Esophagus squamous epithelium (tissue), 5 donors: ENCODE measurements at regions not wholly inside any gene's neighbourhood (a gene's known extent, or its start where the extent isn't known, plus 50 kb on each side); places are given as distances from the start of the nearest gene placed in this dataset.

Source experiments
- DNase-seq: peaks from one replicate; lab custom pipeline; 2025; lab: John Stamatoyannopoulos, UW
- H3K27ac ChIP-seq, 4 donors: fragments of 200-600 bp; sonication (generic); one replicate each; pipeline ENCODE4 v1.5.1; 2016 to 2019; ENCODE audit warnings: mild to moderate bottlenecking in 1 of 4
- H3K27me3 ChIP-seq, 4 donors: fragments of 200-600 bp; sonication (generic); 1 replicate in 3 of 4; 2 replicates in 1 of 4; pipeline versions ENCODE4 v1.5.1 to v1.6.0; 2017 to 2021; ENCODE audit warnings: antibody characterized with exemption in 1 of 4
- H3K36me3 ChIP-seq, 3 donors: fragments of 200-600 bp; sonication (generic); one replicate each; pipeline ENCODE4 v1.5.1; 2016 to 2019
- H3K4me1 ChIP-seq, 3 donors: fragments of 200-600 bp; sonication (generic); one replicate each; pipeline ENCODE4 v1.5.1; 2017 to 2019
- H3K4me3 ChIP-seq, 4 donors: fragments of 200-600 bp; sonication (generic); 1 replicate in 3 of 4; 2 replicates in 1 of 4; pipeline ENCODE4 v1.5.1; 2016 to 2019; ENCODE audit warnings: mild to moderate bottlenecking in 2 of 4, moderate library complexity in 1 of 4
- H3K9me3 ChIP-seq, 3 donors: fragments of 200-600 bp; sonication (generic); one replicate each; pipeline ENCODE4 v1.5.1; 2016 to 2019
- CTCF ChIP-seq, 6 experiments: fragments of 450-650 bp in 4 of 6; fragments of 200-600 bp in 2 of 6; sonication (generic) in 2 of 6; IDR thresholded peaks; one replicate each; pipeline ENCODE4 v1.5.1; 2016 to 2019; ENCODE audit warnings: antibody characterized with exemption in 6 of 6, mild to moderate bottlenecking in 4 of 6, moderate library complexity in 4 of 6
- POLR2A ChIP-seq, 4 donors: fragments of 450-650 bp; IDR thresholded peaks; one replicate each; pipeline ENCODE4 v1.6.1; 2017; ENCODE audit warnings: antibody characterized with exemption in 4 of 4, mild to moderate bottlenecking in 4 of 4, moderate library complexity in 3 of 4
- WGBS, 2 donors: methylation state at CpG; one replicate each; pipeline ENCODE4 v1.1.5; 2018; 5-methylcytosine and 5-hydroxymethylcytosine counted together
- intact Hi-C: fragments of 100-400 bp; cut with DNase I; formaldehyde crosslinking; loops from one replicate; pipeline ENCODE4 v1.15.0; 2022
- donor health status: DM: yes; HTN: yes; CAD: no.

GRCh38 chr2:54403512-54404238 is 52.5 kb upstream of the SPTBN1 start:
- Histone ChIP-seq H3K27me3 (no peaks in the 10 kb centered on the region), H3K9me3 (no peaks in the 10 kb centered on the region), H3K4me1 (peaks cover 0 to 11% (median 0%) of the 10 kb centered on the region in 3 donors), H3K4me3 (no peak overlapping the region), H3K36me3 (no peaks in the 10 kb centered on the region), H3K27ac (peak overlapping the region in 2 of 4 donors; percentile 21 to 57)
- DNase-seq, result no peak
- intact Hi-C loops, result no loop called here
- no peak for TF ChIP-seq CTCF (IDR thresholded peaks at IDR 0.05)
- no peak for TF ChIP-seq POLR2A (IDR thresholded peaks at IDR 0.05)
- WGBS, 2 donors, result 82 to 85% methylated on average over 5 of the region's 5 CpGs

GRCh38 chr2:54404270-54404669 is 51.9 kb upstream of the SPTBN1 start:
- Histone ChIP-seq H3K36me3 (no peaks in the 10 kb centered on the region), H3K9me3 (no peaks in the 10 kb centered on the region), H3K27me3 (no peaks in the 10 kb centered on the region), H3K4me3 (no peak overlapping the region), H3K4me1 (peaks cover 0 to 11% (median 0%) of the 10 kb centered on the region in 3 donors), H3K27ac (no peak overlapping the region)
- WGBS, 2 donors, result 75 to 77% methylated on average over 4 of the region's 4 CpGs
- intact Hi-C loops, result no loop called here
- DNase-seq, result no peak
- TF ChIP-seq POLR2A (IDR thresholded peaks at IDR 0.05) (no peak), CTCF (IDR thresholded peaks at IDR 0.05) (no peak)

GRCh38 chr2:54406031-54406430 is 50.1 kb upstream of the SPTBN1 start:
- 82 to 93% methylated on average over 4 of the region's 4 CpGs for WGBS, 2 donors
- H3K27ac ChIP-seq, result no peak overlapping the region

More at GRCh38 chr2:54406031-54406430, 50.1 kb upstream of the SPTBN1 start:
- TF ChIP-seq POLR2A (IDR thresholded peaks at IDR 0.05) (no peak), CTCF (IDR thresholded peaks at IDR 0.05) (no peak)
- H3K36me3 ChIP-seq, result no peaks in the 10 kb centered on the region
- intact Hi-C loops, result no loop called here
- DNase-seq, result no peak
- no peaks in the 10 kb centered on the region for H3K27me3 ChIP-seq
- H3K4me1 ChIP-seq, result peaks cover 0 to 11% (median 0%) of the 10 kb centered on the region in 3 donors
- no peaks in the 10 kb centered on the region for H3K9me3 ChIP-seq
- no peak overlapping the region for H3K4me3 ChIP-seq
